ENCODE measurements at regions not wholly inside any gene's neighbourhood (a gene's known extent, or its start where the extent isn't known, plus 50 kb on each side); places are given as distances from the start of the nearest gene placed in this dataset.

GRCh38 chr16:17972460-17972943, 364.0 kb downstream of the NPIPA8 start:
- Histone ChIP-seq H3K9me3 (no peaks in the 10 kb centered on the region), H3K27ac (peak overlapping the region in 1 of 2 donors; percentile 50), H3K4me3 (no peak overlapping the region), H3K4me1 (no peaks in the 10 kb centered on the region), H3K27me3 (no peaks in the 10 kb centered on the region), H3K36me3 (no peaks in the 10 kb centered on the region)
- TF ChIP-seq, protein P1, sequence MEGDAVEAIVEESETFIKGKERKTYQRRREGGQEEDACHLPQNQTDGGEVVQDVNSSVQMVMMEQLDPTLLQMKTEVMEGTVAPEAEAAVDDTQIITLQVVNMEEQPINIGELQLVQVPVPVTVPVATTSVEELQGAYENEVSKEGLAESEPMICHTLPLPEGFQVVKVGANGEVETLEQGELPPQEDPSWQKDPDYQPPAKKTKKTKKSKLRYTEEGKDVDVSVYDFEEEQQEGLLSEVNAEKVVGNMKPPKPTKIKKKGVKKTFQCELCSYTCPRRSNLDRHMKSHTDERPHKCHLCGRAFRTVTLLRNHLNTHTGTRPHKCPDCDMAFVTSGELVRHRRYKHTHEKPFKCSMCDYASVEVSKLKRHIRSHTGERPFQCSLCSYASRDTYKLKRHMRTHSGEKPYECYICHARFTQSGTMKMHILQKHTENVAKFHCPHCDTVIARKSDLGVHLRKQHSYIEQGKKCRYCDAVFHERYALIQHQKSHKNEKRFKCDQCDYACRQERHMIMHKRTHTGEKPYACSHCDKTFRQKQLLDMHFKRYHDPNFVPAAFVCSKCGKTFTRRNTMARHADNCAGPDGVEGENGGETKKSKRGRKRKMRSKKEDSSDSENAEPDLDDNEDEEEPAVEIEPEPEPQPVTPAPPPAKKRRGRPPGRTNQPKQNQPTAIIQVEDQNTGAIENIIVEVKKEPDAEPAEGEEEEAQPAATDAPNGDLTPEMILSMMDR (IDR thresholded peaks at IDR 0.05): no peak
- intact Hi-C loops (cut with DNase I): no loop called here
- DNase-seq (ENCODE audit: low spot score in 2 of 2): no peak

GRCh38 chr16:17970816-17971331, 365.7 kb downstream of the NPIPA8 start:
- Histone ChIP-seq H3K36me3 (no peaks in the 10 kb centered on the region), H3K9me3 (no peaks in the 10 kb centered on the region), H3K27me3 (no peaks in the 10 kb centered on the region), H3K4me1 (no peaks in the 10 kb centered on the region), H3K4me3 (no peak overlapping the region), H3K27ac (no peak overlapping the region)
- DNase-seq (ENCODE audit: low spot score in 2 of 2): peak in 1 of 2 donors; percentile 70
- intact Hi-C loops (cut with DNase I): no loop called here
- TF ChIP-seq, protein P1 (IDR thresholded peaks at IDR 0.05): no peak

GRCh38 chr16:17970157-17970765, 366.3 kb downstream of the NPIPA8 start:
- intact Hi-C loops (cut with DNase I): no loop called here
- Histone ChIP-seq H3K4me1 (no peaks in the 10 kb centered on the region), H3K4me3 (no peak overlapping the region), H3K27ac (no peak overlapping the region), H3K27me3 (no peaks in the 10 kb centered on the region), H3K9me3 (no peaks in the 10 kb centered on the region), H3K36me3 (no peaks in the 10 kb centered on the region)
- DNase-seq (ENCODE audit: low spot score in 2 of 2): no peak
- TF ChIP-seq, protein P1 (IDR thresholded peaks at IDR 0.05): no peak

DNA sequence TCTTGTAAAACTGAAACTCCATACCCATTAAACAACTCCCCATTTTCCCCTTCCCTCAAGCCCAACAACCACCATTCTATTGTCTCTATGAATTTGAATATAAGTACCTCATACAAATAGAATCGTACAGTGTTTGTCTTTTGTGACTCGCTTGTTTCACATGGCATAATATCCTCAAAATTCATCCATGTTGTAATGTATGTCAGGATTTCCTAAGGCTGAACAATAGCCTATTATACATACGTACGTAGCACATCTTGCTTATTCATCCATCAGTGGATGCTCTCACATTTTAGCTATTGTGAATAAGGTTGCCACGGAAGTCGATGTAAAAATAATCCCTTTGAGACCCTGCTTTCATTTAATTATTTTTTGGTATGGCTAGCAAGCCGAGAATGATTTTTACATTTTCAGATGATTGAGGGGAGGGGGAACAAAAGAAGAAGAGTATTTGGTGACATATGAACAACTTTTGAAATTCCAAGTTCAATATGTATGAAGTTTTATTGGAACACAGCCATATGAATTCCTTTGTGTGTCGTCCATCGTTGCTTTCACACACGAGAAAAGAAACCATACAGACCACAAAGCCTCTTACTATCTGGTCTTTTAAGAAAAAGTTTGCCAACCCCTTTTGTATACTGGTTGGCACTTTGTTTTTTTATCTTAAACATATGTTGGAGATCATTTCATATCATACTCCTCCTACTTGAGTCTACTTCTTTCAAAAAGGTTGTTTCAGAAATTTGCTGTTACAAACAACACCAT, 371.2 kb downstream of the NPIPA8 start:
- TF ChIP-seq, protein P1 (IDR thresholded peaks at IDR 0.05): no peak
- Histone ChIP-seq H3K4me3 (no peak overlapping the region), H3K9me3 (no peaks in the 10 kb centered on the region), H3K36me3 (no peaks in the 10 kb centered on the region), H3K27ac (no peak overlapping the region), H3K27me3 (no peaks in the 10 kb centered on the region), H3K4me1 (no peaks in the 10 kb centered on the region)
- intact Hi-C loops (cut with DNase I): no loop called here
- no peak for DNase-seq (ENCODE audit: low spot score in 2 of 2)

- Histone ChIP-seq H3K27me3 (no peaks in the 10 kb centered on the region), H3K4me3 (no peak overlapping the region), H3K27ac (no peak overlapping the region), H3K9me3 (no peaks in the 10 kb centered on the region), H3K4me1 (no peaks in the 10 kb centered on the region), H3K36me3 (no peaks in the 10 kb centered on the region)
- no peak for DNase-seq (ENCODE audit: low spot score in 2 of 2)
- TF ChIP-seq, protein P1 (IDR thresholded peaks at IDR 0.05): no peak
- intact Hi-C loops (cut with DNase I): no loop called here
Observed at GRCh38 chr16:17964196-17964595, 372.3 kb downstream of the NPIPA8 start.
